ENCODE measurements at regions not wholly inside any gene's neighbourhood (a gene's known extent, or its start where the extent isn't known, plus 50 kb on each side); places are given as distances from the start of the nearest gene placed in this dataset.

DNA sequence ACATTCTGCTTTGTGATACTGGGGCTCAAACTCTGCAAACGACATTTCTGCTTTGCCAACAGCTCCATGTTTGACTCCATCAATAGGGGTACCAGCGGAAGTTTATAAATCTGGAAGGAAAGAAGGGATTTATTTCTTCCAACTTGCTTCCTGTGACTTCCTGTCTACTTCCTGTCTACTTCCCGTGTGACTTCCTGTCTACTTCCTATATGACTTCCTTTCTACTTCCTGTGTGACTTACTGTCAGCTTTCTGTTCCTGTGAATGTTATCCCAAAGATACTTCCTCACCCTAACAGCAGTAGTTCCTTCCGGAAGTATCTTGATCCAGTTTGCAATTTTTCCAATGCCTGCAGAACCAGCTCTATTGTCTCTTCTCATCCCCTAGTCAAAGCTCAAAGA is 52.0 kb upstream of the MBOAT2 start:
- H3K27me3 ChIP-seq (ENCODE audit: control insufficient read depth, insufficient read depth): no peaks in the 10 kb centered on the region
- DNase-seq: no peak
- H3K4me3 ChIP-seq (ENCODE audit: low read length): no peak overlapping the region
- H3K4me1 ChIP-seq (ENCODE audit: control insufficient read depth, insufficient read depth, low read length): no peaks in the 10 kb centered on the region
- no peaks in the 10 kb centered on the region for H3K9me3 ChIP-seq (ENCODE audit: control insufficient read depth, low read length)
- intact Hi-C loops (cut with DNase I): no loop called here
- 72% methylated on average over 4 of the region's 4 CpGs for WGBS
- no peak for ATAC-seq
- H3K27ac ChIP-seq (ENCODE audit: low read length): no peak overlapping the region

DNA sequence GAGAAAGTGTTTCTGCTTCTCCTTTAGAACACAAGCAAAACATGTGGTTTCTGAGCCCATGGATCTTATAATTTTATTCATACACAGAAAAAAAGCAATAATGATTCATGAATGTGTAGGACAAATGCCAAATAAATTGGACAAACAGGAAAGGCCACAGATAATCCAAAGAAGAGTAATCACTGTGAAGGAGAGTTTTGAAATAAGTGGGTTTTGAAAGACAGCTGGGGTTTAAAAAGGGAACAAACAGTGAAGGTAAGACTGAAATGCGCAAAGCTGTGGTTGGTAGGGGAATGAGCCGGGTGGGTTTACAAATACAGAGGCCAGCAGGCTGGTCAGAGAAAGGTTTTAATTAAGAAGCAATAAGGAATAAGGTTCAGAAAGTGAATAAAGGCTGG is 50.0 kb upstream of the MBOAT2 start:
- DNase-seq: no peak
- no peaks in the 10 kb centered on the region for H3K27me3 ChIP-seq (ENCODE audit: control insufficient read depth, insufficient read depth)
- intact Hi-C loops (cut with DNase I): no loop called here
- no peak overlapping the region for H3K4me3 ChIP-seq (ENCODE audit: low read length)
- no peak overlapping the region for H3K27ac ChIP-seq (ENCODE audit: low read length)
- 85% methylated on average over 2 of the region's 2 CpGs for WGBS
- ATAC-seq: no peak
- no peaks in the 10 kb centered on the region for H3K4me1 ChIP-seq (ENCODE audit: control insufficient read depth, insufficient read depth, low read length)
- no peaks in the 10 kb centered on the region for H3K9me3 ChIP-seq (ENCODE audit: control insufficient read depth, low read length)
